ENCODE measurements at regions not wholly inside any gene's neighbourhood (a gene's known extent, or its start where the extent isn't known, plus 50 kb on each side); places are given as distances from the start of the nearest gene placed in this dataset.

DNA sequence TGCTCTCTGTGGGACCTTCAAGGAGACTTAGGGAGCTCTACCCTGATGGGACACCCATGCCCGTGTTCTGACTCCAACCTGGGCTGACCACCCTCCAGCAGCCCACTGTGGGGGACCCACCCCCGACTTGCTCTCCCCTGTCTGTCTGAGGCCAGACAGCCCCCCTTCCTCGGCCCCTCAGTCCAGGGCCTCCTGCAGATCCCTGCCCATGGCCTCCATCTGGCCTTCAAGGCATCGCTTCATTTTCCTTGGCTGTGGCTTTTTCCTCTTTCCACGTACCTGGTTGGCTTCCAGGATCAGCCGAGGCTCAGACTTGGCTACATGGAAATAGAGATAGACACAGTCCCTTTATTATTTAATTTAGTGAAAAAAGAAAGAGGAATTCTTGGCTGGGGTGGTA is 290.0 kb downstream of the CYP26B1 start:
- H3K9me3 ChIP-seq (ENCODE audit: control insufficient read depth, insufficient read depth, low read depth, low read length): no peaks in the 10 kb centered on the region; the same call in 1 of the 2 replicates
- no peaks in the 10 kb centered on the region for H3K36me3 ChIP-seq (ENCODE audit: control insufficient read depth, insufficient read depth, low read length)
- no peak for DNase-seq (ENCODE audit: low read depth, low spot score)
- in situ Hi-C loops (cut with HindIII; ENCODE audit: low pct_unique_long_range_greater_than_20kb, low sequenced_read_pairs) (no loop called here), intact Hi-C loops (cut with micrococcal nuclease; ENCODE audit: unreplicated experiment) (no loop called here)
- no TSS peak for BruUV-seq (replicated peaks)
- no peak overlapping the region for H3K27ac ChIP-seq (ENCODE audit: low read length)
- TF ChIP-seq POLR2AphosphoS5 (IDR thresholded peaks at IDR 0.05; ENCODE audit: low read depth, low read length) (no peak), SIN3A (IDR thresholded peaks at IDR 0.05; ENCODE audit: borderline replicate concordance, insufficient read depth, low read depth, low read length) (no peak), TCF7L2 (IDR thresholded peaks at IDR 0.05; ENCODE audit: low read depth, low read length) (no peak)
- TF ChIP-seq, protein P1, sequence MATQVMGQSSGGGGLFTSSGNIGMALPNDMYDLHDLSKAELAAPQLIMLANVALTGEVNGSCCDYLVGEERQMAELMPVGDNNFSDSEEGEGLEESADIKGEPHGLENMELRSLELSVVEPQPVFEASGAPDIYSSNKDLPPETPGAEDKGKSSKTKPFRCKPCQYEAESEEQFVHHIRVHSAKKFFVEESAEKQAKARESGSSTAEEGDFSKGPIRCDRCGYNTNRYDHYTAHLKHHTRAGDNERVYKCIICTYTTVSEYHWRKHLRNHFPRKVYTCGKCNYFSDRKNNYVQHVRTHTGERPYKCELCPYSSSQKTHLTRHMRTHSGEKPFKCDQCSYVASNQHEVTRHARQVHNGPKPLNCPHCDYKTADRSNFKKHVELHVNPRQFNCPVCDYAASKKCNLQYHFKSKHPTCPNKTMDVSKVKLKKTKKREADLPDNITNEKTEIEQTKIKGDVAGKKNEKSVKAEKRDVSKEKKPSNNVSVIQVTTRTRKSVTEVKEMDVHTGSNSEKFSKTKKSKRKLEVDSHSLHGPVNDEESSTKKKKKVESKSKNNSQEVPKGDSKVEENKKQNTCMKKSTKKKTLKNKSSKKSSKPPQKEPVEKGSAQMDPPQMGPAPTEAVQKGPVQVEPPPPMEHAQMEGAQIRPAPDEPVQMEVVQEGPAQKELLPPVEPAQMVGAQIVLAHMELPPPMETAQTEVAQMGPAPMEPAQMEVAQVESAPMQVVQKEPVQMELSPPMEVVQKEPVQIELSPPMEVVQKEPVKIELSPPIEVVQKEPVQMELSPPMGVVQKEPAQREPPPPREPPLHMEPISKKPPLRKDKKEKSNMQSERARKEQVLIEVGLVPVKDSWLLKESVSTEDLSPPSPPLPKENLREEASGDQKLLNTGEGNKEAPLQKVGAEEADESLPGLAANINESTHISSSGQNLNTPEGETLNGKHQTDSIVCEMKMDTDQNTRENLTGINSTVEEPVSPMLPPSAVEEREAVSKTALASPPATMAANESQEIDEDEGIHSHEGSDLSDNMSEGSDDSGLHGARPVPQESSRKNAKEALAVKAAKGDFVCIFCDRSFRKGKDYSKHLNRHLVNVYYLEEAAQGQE (IDR thresholded peaks at IDR 0.05; ENCODE audit: insufficient read depth in 1 of 2, low read depth in 2 of 2, low read length in 1 of 2): no peak
- TF ChIP-seq, protein P2, sequence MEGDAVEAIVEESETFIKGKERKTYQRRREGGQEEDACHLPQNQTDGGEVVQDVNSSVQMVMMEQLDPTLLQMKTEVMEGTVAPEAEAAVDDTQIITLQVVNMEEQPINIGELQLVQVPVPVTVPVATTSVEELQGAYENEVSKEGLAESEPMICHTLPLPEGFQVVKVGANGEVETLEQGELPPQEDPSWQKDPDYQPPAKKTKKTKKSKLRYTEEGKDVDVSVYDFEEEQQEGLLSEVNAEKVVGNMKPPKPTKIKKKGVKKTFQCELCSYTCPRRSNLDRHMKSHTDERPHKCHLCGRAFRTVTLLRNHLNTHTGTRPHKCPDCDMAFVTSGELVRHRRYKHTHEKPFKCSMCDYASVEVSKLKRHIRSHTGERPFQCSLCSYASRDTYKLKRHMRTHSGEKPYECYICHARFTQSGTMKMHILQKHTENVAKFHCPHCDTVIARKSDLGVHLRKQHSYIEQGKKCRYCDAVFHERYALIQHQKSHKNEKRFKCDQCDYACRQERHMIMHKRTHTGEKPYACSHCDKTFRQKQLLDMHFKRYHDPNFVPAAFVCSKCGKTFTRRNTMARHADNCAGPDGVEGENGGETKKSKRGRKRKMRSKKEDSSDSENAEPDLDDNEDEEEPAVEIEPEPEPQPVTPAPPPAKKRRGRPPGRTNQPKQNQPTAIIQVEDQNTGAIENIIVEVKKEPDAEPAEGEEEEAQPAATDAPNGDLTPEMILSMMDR (IDR thresholded peaks at IDR 0.05): no peak
- H3K4me1 ChIP-seq (ENCODE audit: control insufficient read depth, insufficient read depth, low read length): no peaks in the 10 kb centered on the region
- ChIA-PET CTCF (no interaction called here), POLR2A (no interaction called here)
- ATAC-seq: no peak
- no peak overlapping the region for H3K4me3 ChIP-seq (ENCODE audit: low read depth in 2 of 2, low read length in 2 of 2)
- no peaks in the 10 kb centered on the region; the same call in 1 of the 2 replicates for H3K27me3 ChIP-seq (ENCODE audit: control insufficient read depth, insufficient read depth, low read length)

DNA sequence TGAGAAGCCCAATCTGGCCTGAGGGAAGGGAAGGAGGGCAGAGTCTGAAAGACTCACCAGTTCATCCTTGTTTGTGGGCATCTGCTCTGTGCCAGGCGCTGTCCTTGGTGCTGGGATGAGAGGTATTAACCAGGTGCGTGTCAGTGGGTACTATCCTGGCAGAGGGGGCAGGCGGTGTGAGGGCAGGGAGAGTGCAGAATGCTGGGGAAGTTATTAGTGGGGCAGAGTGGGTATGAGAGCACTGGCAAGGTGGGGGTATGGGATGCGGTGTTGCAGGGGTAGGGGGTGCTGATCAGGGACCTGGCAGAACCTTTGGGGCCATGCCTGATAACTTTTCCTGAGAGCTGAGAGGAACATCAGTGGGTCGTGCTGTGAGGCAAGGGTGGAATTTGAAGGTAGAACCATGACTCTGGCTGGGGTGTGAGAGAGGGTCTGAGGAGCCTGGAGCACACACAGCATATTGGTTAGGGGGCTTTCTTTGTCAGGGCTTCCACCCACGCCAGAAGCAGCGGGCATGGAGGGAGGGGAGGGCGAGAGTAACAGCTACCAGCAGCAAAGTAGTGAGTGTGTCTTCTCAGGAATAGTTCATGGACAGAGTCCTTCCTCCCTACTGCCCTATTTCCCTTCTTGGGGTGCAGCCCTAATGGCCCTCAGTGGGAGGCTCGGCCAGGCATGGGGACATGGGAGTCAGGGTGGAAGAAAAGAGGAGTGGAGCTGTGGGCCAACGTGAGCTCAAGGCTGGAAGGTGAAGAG is 290.7 kb downstream of the CYP26B1 start:
- DNase-seq (ENCODE audit: low read depth, low spot score) (no peak), ATAC-seq (no peak)
- no peak for TF ChIP-seq POLR2AphosphoS5 (IDR thresholded peaks at IDR 0.05; ENCODE audit: low read depth, low read length)
- TF ChIP-seq, protein P2 (IDR thresholded peaks at IDR 0.05): no peak
- no peak for TF ChIP-seq TCF7L2 (IDR thresholded peaks at IDR 0.05; ENCODE audit: low read depth, low read length)
- TF ChIP-seq, protein P1 (IDR thresholded peaks at IDR 0.05; ENCODE audit: insufficient read depth in 1 of 2, low read depth in 2 of 2, low read length in 1 of 2): peak; percentile 88 to 89
- no peaks in the 10 kb centered on the region for H3K4me1 ChIP-seq (ENCODE audit: control insufficient read depth, insufficient read depth, low read length)
- H3K27me3 ChIP-seq (ENCODE audit: control insufficient read depth, insufficient read depth, low read length): no peaks in the 10 kb centered on the region
- H3K36me3 ChIP-seq (ENCODE audit: control insufficient read depth, insufficient read depth, low read length): no peaks in the 10 kb centered on the region
- H3K27ac ChIP-seq (ENCODE audit: low read length): no peak overlapping the region
- intact Hi-C loops (cut with micrococcal nuclease; ENCODE audit: unreplicated experiment) (no loop called here), in situ Hi-C loops (cut with HindIII; ENCODE audit: low pct_unique_long_range_greater_than_20kb, low sequenced_read_pairs) (no loop called here)
- ChIA-PET POLR2A (no interaction called here), CTCF (interaction anchor here (0.7 kb wide), 1 partner anchor 1076 kb away, joined by 3 read pairs; no protein-coding TSS in a partner anchor)
- no peaks in the 10 kb centered on the region; the same call in 1 of the 2 replicates for H3K9me3 ChIP-seq (ENCODE audit: control insufficient read depth, insufficient read depth, low read depth, low read length)
- no TSS peak for BruUV-seq (replicated peaks)
- H3K4me3 ChIP-seq (ENCODE audit: low read depth in 2 of 2, low read length in 2 of 2): no peak overlapping the region
